ENCODE measurements at regions not wholly inside any gene's neighbourhood (a gene's known extent, or its start where the extent isn't known, plus 50 kb on each side); places are given as distances from the start of the nearest gene placed in this dataset.

DNA sequence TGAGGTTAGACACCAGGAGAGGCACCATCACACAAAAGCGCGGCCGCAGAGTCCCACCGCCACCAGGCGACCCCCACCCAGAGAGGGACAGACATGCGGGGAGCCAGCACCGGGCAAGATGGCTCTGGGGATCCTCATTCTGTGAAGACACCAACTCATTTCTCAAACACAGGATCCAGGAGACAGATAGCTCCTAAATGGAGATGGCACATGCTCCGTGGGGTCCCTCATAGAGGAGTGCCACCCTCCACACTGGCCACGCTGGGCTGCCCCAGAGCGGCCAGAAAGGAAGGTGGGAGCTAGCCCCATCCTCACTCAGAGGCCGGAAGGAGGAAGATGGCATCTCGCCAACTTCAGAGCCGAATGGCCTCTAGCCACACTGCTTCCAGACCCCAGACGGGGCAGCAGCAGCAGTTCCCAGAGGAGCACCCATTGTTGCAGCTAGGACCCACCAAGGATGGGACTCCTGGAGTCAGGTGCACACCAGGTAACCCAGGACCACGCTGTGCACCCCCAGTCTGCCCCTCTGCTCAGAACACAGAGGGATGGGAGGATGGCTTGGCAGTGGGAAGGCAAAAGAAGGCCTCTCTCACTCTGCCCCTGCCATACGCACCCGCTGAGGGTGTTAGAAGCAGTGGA is 78.6 kb downstream of the ZIC5 start:
- DNase-seq, result no peak

GRCh38 chr13:99892196-99892613 is 79.4 kb downstream of the ZIC5 start:
- no peak for DNase-seq

DNA sequence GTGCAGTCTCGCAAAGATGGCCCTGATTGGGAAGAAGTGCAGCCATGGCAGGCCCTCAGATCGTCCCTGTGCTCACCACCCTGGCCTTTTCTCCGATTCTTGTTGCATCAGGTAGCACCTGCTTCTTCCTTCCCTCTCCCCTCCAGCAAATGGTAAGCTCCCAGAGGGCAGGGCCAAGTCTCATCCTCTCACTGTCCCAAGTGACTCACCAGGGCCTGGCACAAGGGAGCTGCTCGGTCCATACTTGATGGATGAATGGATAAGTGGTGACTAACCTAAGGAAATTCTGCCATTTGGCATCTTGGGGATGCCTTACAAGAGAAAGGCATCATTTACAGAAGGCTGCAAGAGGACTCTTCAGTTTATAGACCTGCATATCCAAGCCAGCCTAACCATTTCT is 84.9 kb downstream of the ZIC5 start:
- no peak for DNase-seq

DNA sequence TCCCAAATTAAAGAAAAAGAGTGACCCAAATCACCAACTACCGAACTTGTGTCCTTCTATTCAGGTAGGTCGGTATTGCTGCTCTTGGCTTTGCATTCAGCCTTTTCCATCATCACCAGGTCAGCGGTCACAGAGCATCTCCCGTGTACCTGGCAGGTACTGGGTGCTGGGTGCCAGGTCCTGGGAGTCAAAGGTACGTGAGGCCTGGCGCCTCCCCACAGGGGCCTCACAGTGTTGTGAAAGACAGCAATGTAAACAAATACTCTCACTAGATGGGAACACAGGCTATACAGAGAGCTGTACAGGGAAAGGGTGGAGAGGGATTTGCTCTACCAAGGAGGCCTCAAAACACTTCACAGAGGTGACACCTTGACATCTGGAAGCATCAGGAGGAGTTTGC is 86.7 kb downstream of the ZIC5 start:
- no peak for DNase-seq

DNA sequence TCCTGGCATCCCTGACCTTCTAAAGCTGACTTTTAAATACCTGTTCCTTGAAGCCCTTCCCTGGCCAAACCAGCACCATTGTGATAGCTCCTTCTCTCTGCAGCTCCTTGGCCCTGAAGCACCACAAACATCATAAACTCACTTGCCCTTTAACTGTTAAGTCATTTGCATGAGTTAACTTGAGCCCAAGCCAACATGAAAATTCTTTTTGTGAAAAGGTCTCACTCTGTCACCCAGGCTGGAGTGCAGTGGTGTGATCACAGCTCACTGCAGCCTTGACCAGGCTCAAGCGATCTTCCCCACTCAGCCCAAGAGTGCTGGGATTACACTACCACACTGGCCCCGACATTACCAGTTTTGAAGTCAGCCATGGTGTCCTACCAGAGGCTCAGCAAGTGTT is 87.8 kb downstream of the ZIC5 start:
- DNase-seq, result no peak

GRCh38 chr13:99878921-99879610 is 92.5 kb downstream of the ZIC5 start:
- no peak for DNase-seq

- DNase-seq, result no peak
These were observed 94.9 kb downstream of the ZIC5 start for GRCh38 chr13:99876651-99877050.

- no peak for DNase-seq
These were observed 96.2 kb downstream of the ZIC5 start for GRCh38 chr13:99875391-99875790.

GRCh38 chr13:99873832-99874430 is 97.6 kb downstream of the ZIC5 start:
- no peak for DNase-seq

DNA sequence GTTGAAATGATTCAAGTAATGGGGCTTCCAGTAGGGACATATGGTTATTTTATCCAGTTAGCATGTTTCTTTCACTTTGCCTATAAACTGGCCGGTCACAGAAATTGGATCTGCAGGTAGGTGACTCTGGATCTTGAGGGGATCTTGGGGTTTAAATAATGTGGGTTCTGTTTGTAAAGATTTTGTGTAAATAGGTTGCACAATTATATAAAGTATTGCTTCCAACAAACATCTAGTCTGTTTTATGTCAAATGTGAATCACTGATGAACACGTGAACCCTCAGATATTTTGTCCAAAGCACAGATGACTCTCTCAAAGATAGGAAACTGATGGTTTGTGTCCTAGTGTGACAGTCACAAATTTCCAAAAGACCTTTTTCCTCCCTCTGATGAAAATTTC is 98.4 kb downstream of the ZIC5 start:
- no peak for DNase-seq

DNA sequence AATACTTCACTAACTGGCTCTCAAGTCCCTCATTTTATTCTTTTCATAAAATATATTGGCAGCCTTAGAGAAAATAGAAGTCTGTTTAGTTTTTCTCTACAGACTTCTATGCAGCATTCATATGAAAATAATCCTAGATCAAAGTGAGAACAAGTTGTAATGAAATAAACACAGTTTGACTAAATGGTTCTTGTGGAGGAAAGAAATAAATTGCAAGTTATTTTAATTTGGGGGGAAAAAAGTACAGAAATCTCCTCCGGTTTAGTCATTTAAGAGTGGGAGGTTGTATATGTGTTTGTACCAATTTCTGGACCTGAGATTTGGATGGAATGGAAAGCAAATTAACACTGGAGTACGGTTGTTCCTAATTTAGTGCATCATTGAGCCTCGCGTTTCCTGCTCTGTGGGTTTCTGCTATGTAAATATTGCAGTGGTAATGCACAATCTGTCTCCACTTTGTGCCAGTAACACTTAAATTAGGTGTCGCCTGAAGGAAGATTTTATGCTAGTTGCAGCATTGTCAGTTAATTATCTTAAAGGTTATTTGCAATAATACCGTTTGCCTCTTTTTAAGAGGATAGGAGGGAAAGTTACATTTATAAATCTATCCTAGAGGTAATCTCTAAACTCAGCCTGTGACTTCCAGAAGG is 100.2 kb downstream of the ZIC5 start:
- no peak for DNase-seq

GRCh38 chr13:99870541-99870940 is 101.0 kb downstream of the ZIC5 start:
- DNase-seq, result no peak

- no peak for DNase-seq
These were observed 101.7 kb downstream of the ZIC5 start for GRCh38 chr13:99869830-99870229.

GRCh38 chr13:99868767-99869166 is 102.8 kb downstream of the ZIC5 start:
- no peak for DNase-seq

- DNase-seq, result no peak
These were observed 103.9 kb downstream of the ZIC5 start for GRCh38 chr13:99867535-99868257.

- DNase-seq, result no peak
These were observed 104.8 kb downstream of the ZIC5 start for GRCh38 chr13:99866781-99867180.

DNA sequence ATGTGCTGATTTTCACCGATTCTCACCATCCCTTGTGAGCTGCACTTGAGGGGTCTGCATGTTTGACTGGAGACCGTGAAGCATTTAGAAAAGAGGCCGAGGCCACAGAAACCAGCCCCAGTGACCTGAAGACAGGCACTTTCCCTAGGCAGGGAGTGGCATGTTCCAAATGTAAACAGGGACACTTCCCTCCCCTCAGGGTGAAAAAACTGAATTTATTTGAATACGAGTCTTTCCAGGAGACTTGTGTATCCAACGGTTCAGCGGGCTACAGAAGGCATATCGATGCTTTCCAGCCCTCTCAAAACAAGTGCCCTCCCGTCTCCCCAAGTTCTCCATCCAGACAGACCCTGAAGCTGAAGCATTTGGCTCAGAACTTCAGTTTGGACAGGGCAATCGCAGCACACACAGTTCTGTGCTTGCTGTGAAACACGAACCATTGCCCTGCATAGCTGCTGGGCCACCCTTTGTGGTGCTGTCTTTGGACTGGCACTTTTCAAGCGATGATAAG is 106.1 kb downstream of the ZIC5 start:
- no peak for DNase-seq

- no peak for DNase-seq
These were observed 107.0 kb downstream of the ZIC5 start for GRCh38 chr13:99864627-99864990.

- DNase-seq, result no peak
These were observed 107.6 kb downstream of the ZIC5 start for GRCh38 chr13:99863789-99864626.

- DNase-seq, result no peak
These were observed 109.3 kb downstream of the ZIC5 start for GRCh38 chr13:99862244-99862643.

DNA sequence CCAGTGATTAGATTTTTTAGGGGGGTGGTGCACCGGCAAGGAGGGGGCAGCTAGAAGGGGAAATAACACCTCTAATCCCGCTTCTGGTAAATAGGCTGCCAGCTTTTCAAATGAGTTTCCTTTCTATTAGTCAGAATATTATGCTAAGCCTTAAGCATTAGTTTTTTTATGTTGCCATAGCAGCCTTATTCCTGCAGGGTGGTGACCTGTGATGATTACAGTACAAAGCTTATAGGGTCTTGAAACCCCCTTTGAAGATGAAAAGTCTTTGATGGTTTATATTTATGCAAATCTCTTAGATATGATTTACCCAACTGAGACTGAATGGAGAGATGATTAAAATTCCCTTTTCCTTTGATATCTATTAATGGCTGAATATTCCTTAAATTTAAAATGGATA is 109.8 kb downstream of the ZIC5 start:
- no peak for DNase-seq

DNA sequence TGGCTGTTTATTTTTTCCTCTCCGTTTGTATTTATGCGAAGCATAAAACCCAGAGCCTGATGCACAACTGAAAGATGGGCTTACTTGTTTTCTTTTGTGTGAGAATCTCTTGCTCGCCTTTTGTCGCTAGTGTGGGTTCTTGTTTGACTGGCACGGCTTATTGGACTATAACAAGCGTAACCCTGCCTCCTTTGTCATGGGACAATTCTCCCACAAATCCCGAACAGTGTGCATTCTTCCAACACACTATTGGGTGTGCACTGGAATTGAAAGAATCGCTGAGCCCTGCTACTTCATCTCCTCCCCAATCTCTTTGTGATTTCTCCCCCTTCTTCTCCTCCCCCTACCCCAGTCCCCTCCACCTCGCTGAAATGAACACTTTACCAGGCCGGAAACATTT is 110.8 kb downstream of the ZIC5 start:
- no peak for DNase-seq
